Glutamatergic neuron (in vitro differentiated cells): ENCODE measurements at regions not wholly inside any gene's neighbourhood (a gene's known extent, or its start where the extent isn't known, plus 50 kb on each side); places are given as distances from the start of the nearest gene placed in this dataset.
"Not testable (repeated sequence)": the region's sequence is repeated elsewhere in the genome, so short reads cannot be mapped to it uniquely, and the experiment has no call there.

Experiments used
- DNase-seq: peaks from one replicate; pipeline ENCODE4 v3.0.0; 2022
- H3K27ac Mint-ChIP-seq: one replicate; pipeline ENCODE4 v1.8.0; 2020; ENCODE audit warnings: mild to moderate bottlenecking, mixed read lengths, inconsistent platforms; ENCODE audit not compliant: unreplicated experiment
- H3K27me3 Mint-ChIP-seq: one replicate; pipeline ENCODE4 v1.8.0; 2020; ENCODE audit warnings: mild to moderate bottlenecking, moderate library complexity, mixed read lengths, inconsistent platforms; ENCODE audit not compliant: unreplicated experiment
- H3K36me3 Mint-ChIP-seq: one replicate; pipeline ENCODE4 v1.8.0; 2020; ENCODE audit warnings: mild to moderate bottlenecking, mixed read lengths, inconsistent platforms; ENCODE audit not compliant: unreplicated experiment
- H3K4me1 Mint-ChIP-seq: one replicate; pipeline ENCODE4 v1.8.0; 2020; ENCODE audit warnings: mild to moderate bottlenecking, low read depth, mixed read lengths, inconsistent platforms; ENCODE audit not compliant: unreplicated experiment
- H3K4me3 Mint-ChIP-seq: one replicate; pipeline ENCODE4 v1.8.0; 2020; ENCODE audit warnings: mild to moderate bottlenecking, mixed read lengths, inconsistent platforms; ENCODE audit not compliant: unreplicated experiment
- H3K9me3 Mint-ChIP-seq: one replicate; pipeline ENCODE4 v1.8.0; 2020; ENCODE audit warnings: mild to moderate bottlenecking, moderate library complexity, mixed read lengths, inconsistent platforms; ENCODE audit not compliant: unreplicated experiment
- CTCF ChIP-seq: fragments of 200-600 bp; sonication (generic); IDR thresholded peaks from one replicate; pipeline ENCODE4 v1.5.0; 2021; ENCODE audit not compliant: partially characterized antibody, unreplicated experiment

- DNase-seq = no peak
- H3K4me3 Mint-ChIP-seq = no peak overlapping the region
- H3K4me1 Mint-ChIP-seq = no peaks in the 10 kb centered on the region
- peaks cover 26% of the 10 kb centered on the region for H3K9me3 Mint-ChIP-seq
- TF ChIP-seq CTCF = no peak
- H3K36me3 Mint-ChIP-seq = peaks cover 20% of the 10 kb centered on the region
- peaks cover 21% of the 10 kb centered on the region for H3K27me3 Mint-ChIP-seq
- no peak overlapping the region for H3K27ac Mint-ChIP-seq
Measured at GRCh38 chr17:22303096-22303495, 610.8 kb downstream of the KCNJ18 start.

GRCh38 chr17:22303865-22304264 lies 611.5 kb downstream of the KCNJ18 start:
- Mint-ChIP-seq H3K4me1 (no peaks in the 10 kb centered on the region), H3K9me3 (peaks cover 26% of the 10 kb centered on the region), H3K27me3 (peaks cover 21% of the 10 kb centered on the region)

GRCh38 chr17:22304667-22305303 lies 612.5 kb downstream of the KCNJ18 start:
- H3K4me1 Mint-ChIP-seq = no peaks in the 10 kb centered on the region
- peaks cover 22% of the 10 kb centered on the region for H3K9me3 Mint-ChIP-seq
- peaks cover 16% of the 10 kb centered on the region for H3K36me3 Mint-ChIP-seq
- H3K27me3 Mint-ChIP-seq = peaks cover 18% of the 10 kb centered on the region
- H3K27ac Mint-ChIP-seq = no peak overlapping the region
- DNase-seq = no peak
- H3K4me3 Mint-ChIP-seq = no peak overlapping the region
- TF ChIP-seq CTCF = no peak

More at GRCh38 chr17:22303865-22304264, 611.5 kb downstream of the KCNJ18 start:
- DNase-seq = no peak
- no peak overlapping the region for H3K27ac Mint-ChIP-seq
- peaks cover 20% of the 10 kb centered on the region for H3K36me3 Mint-ChIP-seq
- H3K4me3 Mint-ChIP-seq = no peak overlapping the region
- TF ChIP-seq CTCF = no peak

GRCh38 chr17:22305356-22306071 lies 613.2 kb downstream of the KCNJ18 start:
- Mint-ChIP-seq H3K4me1 (no peaks in the 10 kb centered on the region), H3K9me3 (peaks cover 24% of the 10 kb centered on the region), H3K4me3 (no peak overlapping the region), H3K27ac (no peak overlapping the region), H3K27me3 (peaks cover 20% of the 10 kb centered on the region), H3K36me3 (peaks cover 21% of the 10 kb centered on the region)
- no peak for DNase-seq
- no peak for TF ChIP-seq CTCF

- peaks cover 14% of the 10 kb centered on the region for H3K9me3 Mint-ChIP-seq
Measured at GRCh38 chr17:22310292-22310691, 618.0 kb downstream of the KCNJ18 start.

More at GRCh38 chr17:22310292-22310691, 618.0 kb downstream of the KCNJ18 start:
- not testable (repeated sequence) for H3K4me1 Mint-ChIP-seq, DNase-seq, H3K27ac Mint-ChIP-seq, H3K27me3 Mint-ChIP-seq, H3K4me3 Mint-ChIP-seq
- peaks cover 18% of the 10 kb centered on the region for H3K36me3 Mint-ChIP-seq
